Body of pancreas (tissue), 4 donors: ENCODE measurements at regions not wholly inside any gene's neighbourhood (a gene's known extent, or its start where the extent isn't known, plus 50 kb on each side); places are given as distances from the start of the nearest gene placed in this dataset.

Experiments used
- POLR2A ChIP-seq, 3 donors: fragments of 450-650 bp; IDR thresholded peaks; one replicate each; pipeline ENCODE4 v1.6.1; 2016; ENCODE audit warnings: antibody characterized with exemption in 3 of 3, mild to moderate bottlenecking in 2 of 3
- TF ChIP-seq, protein P1 (sequence below), 7 experiments: fragments of 450-650 bp in 4 of 7; fragments of 200-600 bp in 3 of 7; sonication (generic) in 3 of 7; IDR thresholded peaks; one replicate each; pipeline ENCODE4 v1.5.1; 2016 to 2019; ENCODE audit warnings: antibody characterized with exemption in 7 of 7

DNA sequence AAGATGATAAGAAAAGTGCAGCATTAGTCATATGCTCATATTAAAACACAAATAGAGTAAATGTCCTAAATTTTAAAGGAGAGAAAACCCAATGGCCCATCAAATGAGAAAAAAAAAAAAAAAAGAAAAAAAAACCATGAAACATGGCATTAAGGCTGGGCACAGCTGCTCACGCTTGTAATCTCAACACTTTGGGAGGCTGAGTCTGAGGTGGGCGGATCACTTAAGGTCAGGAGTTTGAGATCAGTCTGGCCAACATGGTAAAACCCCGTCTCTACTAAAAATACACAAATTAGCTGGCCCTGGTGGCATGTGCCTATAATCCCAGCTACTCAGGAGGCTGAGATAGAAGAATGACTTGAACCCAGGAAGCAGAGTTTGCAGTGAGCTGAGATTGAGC is 515.5 kb upstream of the ANO3 start:
- TF ChIP-seq, protein P1, sequence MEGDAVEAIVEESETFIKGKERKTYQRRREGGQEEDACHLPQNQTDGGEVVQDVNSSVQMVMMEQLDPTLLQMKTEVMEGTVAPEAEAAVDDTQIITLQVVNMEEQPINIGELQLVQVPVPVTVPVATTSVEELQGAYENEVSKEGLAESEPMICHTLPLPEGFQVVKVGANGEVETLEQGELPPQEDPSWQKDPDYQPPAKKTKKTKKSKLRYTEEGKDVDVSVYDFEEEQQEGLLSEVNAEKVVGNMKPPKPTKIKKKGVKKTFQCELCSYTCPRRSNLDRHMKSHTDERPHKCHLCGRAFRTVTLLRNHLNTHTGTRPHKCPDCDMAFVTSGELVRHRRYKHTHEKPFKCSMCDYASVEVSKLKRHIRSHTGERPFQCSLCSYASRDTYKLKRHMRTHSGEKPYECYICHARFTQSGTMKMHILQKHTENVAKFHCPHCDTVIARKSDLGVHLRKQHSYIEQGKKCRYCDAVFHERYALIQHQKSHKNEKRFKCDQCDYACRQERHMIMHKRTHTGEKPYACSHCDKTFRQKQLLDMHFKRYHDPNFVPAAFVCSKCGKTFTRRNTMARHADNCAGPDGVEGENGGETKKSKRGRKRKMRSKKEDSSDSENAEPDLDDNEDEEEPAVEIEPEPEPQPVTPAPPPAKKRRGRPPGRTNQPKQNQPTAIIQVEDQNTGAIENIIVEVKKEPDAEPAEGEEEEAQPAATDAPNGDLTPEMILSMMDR (IDR thresholded peaks at IDR 0.05) = no peak
- no peak for TF ChIP-seq POLR2A (IDR thresholded peaks at IDR 0.05)
